Natural killer cell (primary cell): ENCODE measurements at regions not wholly inside any gene's neighbourhood (a gene's known extent, or its start where the extent isn't known, plus 50 kb on each side); places are given as distances from the start of the nearest gene placed in this dataset.
"Not testable (repeated sequence)": the region's sequence is repeated elsewhere in the genome, so short reads cannot be mapped to it uniquely, and the experiment has no call there.

ENCODE experiments used
- ATAC-seq, 3 donors: fragments of 150-1000 bp in 2 of 3; fragments of 200-7000 bp in 1 of 3; cut with Tn5 transposase; 1 replicate in 1 of 3; 2 replicates in 2 of 3; pipeline ENCODE4 v1.10.0; 2021; ENCODE audit warnings: mild to moderate bottlenecking in 2 of 3, moderate library complexity in 2 of 3
- DNase-seq, 2 donors: peaks; one replicate each; pipeline versions ENCODE4 v3.0.0 to v3.0.0-alpha.2; 2013 to 2021; ENCODE audit warnings: mixed read lengths in 1 of 2
- H3K27ac ChIP-seq: one replicate; pipeline ENCODE4 v1.5.1; 2013; ENCODE audit warnings: mild to moderate bottlenecking, low read length
- H3K27me3 ChIP-seq: one replicate; pipeline ENCODE4 v1.6.1; 2013; ENCODE audit warnings: low read length; ENCODE audit not compliant: control insufficient read depth, insufficient read depth
- H3K36me3 ChIP-seq: one replicate; pipeline ENCODE4 v1.6.1; 2013; ENCODE audit warnings: low read length; ENCODE audit not compliant: control insufficient read depth, insufficient read depth
- H3K4me1 ChIP-seq: one replicate; pipeline ENCODE4 v1.6.1; 2013; ENCODE audit warnings: low read length; ENCODE audit not compliant: control insufficient read depth, insufficient read depth
- H3K4me3 ChIP-seq: one replicate; pipeline ENCODE4 v1.5.1; 2013; ENCODE audit warnings: low read length
- H3K9me3 ChIP-seq: one replicate; pipeline ENCODE4 v1.6.1; 2013; ENCODE audit warnings: low read length; ENCODE audit not compliant: control insufficient read depth, insufficient read depth
- H3K27ac Mint-ChIP-seq, 2 donors: one replicate each; pipeline ENCODE4 v1.8.0; 2022; ENCODE audit warnings: mild to moderate bottlenecking in 2 of 2, mixed read lengths in 2 of 2, moderate library complexity in 1 of 2
- H3K27me3 Mint-ChIP-seq, 2 donors: one replicate each; pipeline ENCODE4 v1.8.0; 2022; ENCODE audit warnings: low read depth in 2 of 2, mixed read lengths in 2 of 2
- H3K36me3 Mint-ChIP-seq: one replicate; pipeline ENCODE4 v1.8.0; 2022; ENCODE audit warnings: mixed read lengths
- H3K4me1 Mint-ChIP-seq, 2 donors: one replicate each; pipeline ENCODE4 v1.8.0; 2022; ENCODE audit warnings: mixed read lengths in 2 of 2
- H3K4me3 Mint-ChIP-seq: one replicate; pipeline ENCODE4 v1.8.0; 2022; ENCODE audit warnings: mild to moderate bottlenecking, moderate library complexity, mixed read lengths
- H3K9me3 Mint-ChIP-seq, 2 donors: one replicate each; pipeline ENCODE4 v1.8.0; 2022; ENCODE audit warnings: mixed read lengths in 2 of 2
- CTCF ChIP-seq: fragments of 200-600 bp; IDR thresholded peaks from one replicate; pipeline ENCODE4 v1.8.0; 2022; ENCODE audit warnings: antibody characterized with exemption
- WGBS: methylation state at CpG from one replicate; pipeline ENCODE4 v1.1.7; 2013; ENCODE audit warnings: missing lambda C conversion rate; ENCODE audit not compliant: insufficient coverage; 5-methylcytosine and 5-hydroxymethylcytosine counted together
- intact Hi-C: fragments of 100-400 bp; cut with micrococcal nuclease; formaldehyde crosslinking; loops from one replicate; pipeline ENCODE4 v1.14.2; 2022

- Mint-ChIP-seq H3K27ac (no peak overlapping the region), H3K27me3 (peaks cover 0 to 7% of the 10 kb centered on the region in 2 donors), H3K9me3 (peaks cover 19% of the 10 kb centered on the region in 2 donors), H3K4me3 (no peak overlapping the region), H3K4me1 (no peaks in the 10 kb centered on the region), H3K36me3 (peaks cover 31% of the 10 kb centered on the region)
- Histone ChIP-seq H3K4me1 (no peaks in the 10 kb centered on the region), H3K36me3 (no peaks in the 10 kb centered on the region), H3K27ac (no peak overlapping the region), H3K4me3 (no peak overlapping the region), H3K9me3 (peaks cover 9% of the 10 kb centered on the region), H3K27me3 (no peaks in the 10 kb centered on the region)
- ATAC-seq (no peak), DNase-seq (no peak)
- no peak for TF ChIP-seq CTCF
- intact Hi-C loops, result no loop called here
- WGBS, result 87% methylated on average over 2 of the region's 3 CpGs
Observed at GRCh38 chr19:29154163-29154562, 58.8 kb downstream of the UQCRFS1 start.

- no peaks in the 10 kb centered on the region for H3K4me1 Mint-ChIP-seq
Observed at GRCh38 chr19:29145756-29146155, 67.2 kb downstream of the UQCRFS1 start.

GRCh38 chr19:29143183-29143582 is 69.8 kb downstream of the UQCRFS1 start:
- Mint-ChIP-seq H3K4me1 (no peaks in the 10 kb centered on the region), H3K4me3 (no peak overlapping the region), H3K27ac (no peak overlapping the region), H3K9me3 (peaks cover 0 to 2% of the 10 kb centered on the region in 2 donors), H3K27me3 (no peaks in the 10 kb centered on the region), H3K36me3 (no peaks in the 10 kb centered on the region)
- no peak for DNase-seq
- TF ChIP-seq CTCF, result no peak
- ATAC-seq, result no peak
- intact Hi-C loops, result no loop called here
- no peak overlapping the region for H3K27ac ChIP-seq
- peaks cover 26% of the 10 kb centered on the region for H3K9me3 ChIP-seq
- no peaks in the 10 kb centered on the region for H3K27me3 ChIP-seq
- WGBS, result 88% methylated on average over 4 of the region's 4 CpGs
- no peaks in the 10 kb centered on the region for H3K4me1 ChIP-seq
- H3K4me3 ChIP-seq, result no peak overlapping the region
- H3K36me3 ChIP-seq, result no peaks in the 10 kb centered on the region

More at GRCh38 chr19:29145756-29146155, 67.2 kb downstream of the UQCRFS1 start:
- no peaks in the 10 kb centered on the region for H3K27me3 Mint-ChIP-seq
- Histone ChIP-seq H3K27me3 (no peaks in the 10 kb centered on the region), H3K36me3 (no peaks in the 10 kb centered on the region), H3K4me3 (no peak overlapping the region), H3K4me1 (no peaks in the 10 kb centered on the region), H3K27ac (no peak overlapping the region), H3K9me3 (peaks cover 9% of the 10 kb centered on the region)
- ATAC-seq (no peak), DNase-seq (no peak)
- intact Hi-C loops, result no loop called here
- 65% methylated on average over 4 of the region's 4 CpGs for WGBS
- H3K9me3 Mint-ChIP-seq, result peaks cover 0 to 3% of the 10 kb centered on the region in 2 donors
- no peaks in the 10 kb centered on the region for H3K36me3 Mint-ChIP-seq
- H3K27ac Mint-ChIP-seq, result no peak overlapping the region
- no peak for TF ChIP-seq CTCF
- H3K4me3 Mint-ChIP-seq, result no peak overlapping the region

GRCh38 chr19:29139227-29139626 is 73.7 kb downstream of the UQCRFS1 start:
- Mint-ChIP-seq H3K27ac (no peak overlapping the region), H3K36me3 (no peaks in the 10 kb centered on the region), H3K9me3 (peaks cover 2 to 4% of the 10 kb centered on the region in 2 donors), H3K4me3 (no peak overlapping the region), H3K27me3 (no peaks in the 10 kb centered on the region), H3K4me1 (no peaks in the 10 kb centered on the region)
- no peak for TF ChIP-seq CTCF
- DNase-seq, result no peak
- H3K4me3 ChIP-seq, result no peak overlapping the region
- H3K27ac ChIP-seq, result no peak overlapping the region
- intact Hi-C loops, result no loop called here
- no peaks in the 10 kb centered on the region for H3K27me3 ChIP-seq
- peaks cover 26% of the 10 kb centered on the region for H3K9me3 ChIP-seq
- H3K4me1 ChIP-seq, result no peaks in the 10 kb centered on the region
- no peak for ATAC-seq
- H3K36me3 ChIP-seq, result no peaks in the 10 kb centered on the region

GRCh38 chr19:29138206-29138605 is 74.7 kb downstream of the UQCRFS1 start:
- H3K4me1 ChIP-seq, DNase-seq, H3K4me3 ChIP-seq, H3K4me3 Mint-ChIP-seq, ATAC-seq, H3K4me1 Mint-ChIP-seq, H3K36me3 ChIP-seq, H3K36me3 Mint-ChIP-seq, H3K9me3 Mint-ChIP-seq, intact Hi-C loops, H3K27me3 ChIP-seq, H3K27me3 Mint-ChIP-seq, H3K27ac ChIP-seq, H3K27ac Mint-ChIP-seq: not testable (repeated sequence)
- H3K9me3 ChIP-seq, result peaks cover 26% of the 10 kb centered on the region
- WGBS, result 100% methylated on average over 1 of the region's 3 CpGs
